ENCODE measurements at regions not wholly inside any gene's neighbourhood (a gene's known extent, or its start where the extent isn't known, plus 50 kb on each side); places are given as distances from the start of the nearest gene placed in this dataset.

GRCh38 chr15:39194106-39194830, 386.6 kb upstream of the THBS1 start:
- no peak for DNase-seq

GRCh38 chr15:39195961-39196486, 384.9 kb upstream of the THBS1 start:
- no peak for DNase-seq

- DNase-seq = no peak
Observed at GRCh38 chr15:39198044-39199000, 382.6 kb upstream of the THBS1 start.

GRCh38 chr15:39199076-39199475, 381.8 kb upstream of the THBS1 start:
- DNase-seq = no peak

GRCh38 chr15:39200586-39200985, 380.3 kb upstream of the THBS1 start:
- DNase-seq = no peak

- no peak for DNase-seq
Observed at GRCh38 chr15:39202641-39203040, 378.2 kb upstream of the THBS1 start.

- DNase-seq = no peak
Observed at GRCh38 chr15:39204031-39204430, 376.8 kb upstream of the THBS1 start.

- DNase-seq = no peak
Observed at GRCh38 chr15:39205081-39205480, 375.8 kb upstream of the THBS1 start.

GRCh38 chr15:39205506-39206371, 375.1 kb upstream of the THBS1 start:
- no peak for DNase-seq

- DNase-seq = no peak
Observed at GRCh38 chr15:39207532-39208115, 373.3 kb upstream of the THBS1 start.

- no peak for DNase-seq
Observed at GRCh38 chr15:39208187-39208586, 372.7 kb upstream of the THBS1 start.

GRCh38 chr15:39209548-39210211, 371.2 kb upstream of the THBS1 start:
- DNase-seq = no peak

GRCh38 chr15:39211108-39211979, 369.5 kb upstream of the THBS1 start:
- no peak for DNase-seq

- no peak for DNase-seq
Observed at GRCh38 chr15:39213385-39213840, 367.5 kb upstream of the THBS1 start.

- DNase-seq = no peak
Observed at GRCh38 chr15:39215015-39215414, 365.9 kb upstream of the THBS1 start.

GRCh38 chr15:39216816-39217215, 364.1 kb upstream of the THBS1 start:
- DNase-seq = no peak

GRCh38 chr15:39219608-39220007, 361.3 kb upstream of the THBS1 start:
- DNase-seq = no peak

- no peak for DNase-seq
Observed at GRCh38 chr15:39226169-39226937, 354.5 kb upstream of the THBS1 start.

GRCh38 chr15:39227001-39227400, 353.9 kb upstream of the THBS1 start:
- no peak for DNase-seq

- no peak for DNase-seq
Observed at GRCh38 chr15:39228889-39229288, 352.0 kb upstream of the THBS1 start.
